ENCODE measurements at regions not wholly inside any gene's neighbourhood (a gene's known extent, or its start where the extent isn't known, plus 50 kb on each side); places are given as distances from the start of the nearest gene placed in this dataset.

DNA sequence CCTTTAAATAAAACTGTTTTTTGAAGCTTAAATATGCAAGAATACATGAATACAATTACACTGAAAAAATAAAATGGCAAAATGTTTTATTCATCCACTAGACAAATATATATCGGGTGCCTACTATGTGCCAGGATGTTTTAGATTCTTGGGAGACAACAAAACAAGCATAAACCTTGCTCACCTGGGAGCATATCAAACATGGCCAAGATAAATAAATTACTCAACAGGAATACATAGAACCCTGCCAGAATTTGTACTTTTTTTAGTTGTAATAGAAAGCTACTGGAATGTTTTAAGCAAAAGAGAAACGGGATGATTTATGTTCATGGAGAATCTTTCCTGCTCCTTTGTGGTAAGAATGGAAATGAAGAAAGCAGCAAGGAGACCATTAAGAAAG lies 2358.5 kb upstream of the PCDH20 start:
- no peak for TF ChIP-seq CTCF (IDR thresholded peaks at IDR 0.05)
- TF ChIP-seq POLR2A (IDR thresholded peaks at IDR 0.05) = no peak
